OCI-LY1 (cell line): ENCODE measurements at regions not wholly inside any gene's neighbourhood (a gene's known extent, or its start where the extent isn't known, plus 50 kb on each side); places are given as distances from the start of the nearest gene placed in this dataset.

Experiments
- EZH2 ChIP-seq: fragments of 200-600 bp; sonication (generic), shearing (Covaris generic); IDR thresholded peaks from 2 replicates; pipeline ENCODE4 v1.8.0; 2017; ENCODE audit warnings: borderline replicate concordance, mixed run types, mild to moderate bottlenecking, antibody characterized with exemption, low read length, moderate library complexity, mixed read lengths
- TF ChIP-seq, protein P1 (sequence below): fragments of 200-600 bp; sonication (generic), shearing (Covaris generic); IDR thresholded peaks from 2 replicates; pipeline ENCODE4 v1.5.1; 2017; ENCODE audit warnings: mild to moderate bottlenecking, antibody characterized with exemption, low read length, moderate library complexity, mixed read lengths

GRCh38 chr14:87030197-87030596 is 962.8 kb downstream of the GALC start:
- TF ChIP-seq, protein P1, sequence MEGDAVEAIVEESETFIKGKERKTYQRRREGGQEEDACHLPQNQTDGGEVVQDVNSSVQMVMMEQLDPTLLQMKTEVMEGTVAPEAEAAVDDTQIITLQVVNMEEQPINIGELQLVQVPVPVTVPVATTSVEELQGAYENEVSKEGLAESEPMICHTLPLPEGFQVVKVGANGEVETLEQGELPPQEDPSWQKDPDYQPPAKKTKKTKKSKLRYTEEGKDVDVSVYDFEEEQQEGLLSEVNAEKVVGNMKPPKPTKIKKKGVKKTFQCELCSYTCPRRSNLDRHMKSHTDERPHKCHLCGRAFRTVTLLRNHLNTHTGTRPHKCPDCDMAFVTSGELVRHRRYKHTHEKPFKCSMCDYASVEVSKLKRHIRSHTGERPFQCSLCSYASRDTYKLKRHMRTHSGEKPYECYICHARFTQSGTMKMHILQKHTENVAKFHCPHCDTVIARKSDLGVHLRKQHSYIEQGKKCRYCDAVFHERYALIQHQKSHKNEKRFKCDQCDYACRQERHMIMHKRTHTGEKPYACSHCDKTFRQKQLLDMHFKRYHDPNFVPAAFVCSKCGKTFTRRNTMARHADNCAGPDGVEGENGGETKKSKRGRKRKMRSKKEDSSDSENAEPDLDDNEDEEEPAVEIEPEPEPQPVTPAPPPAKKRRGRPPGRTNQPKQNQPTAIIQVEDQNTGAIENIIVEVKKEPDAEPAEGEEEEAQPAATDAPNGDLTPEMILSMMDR: no peak
- no peak for TF ChIP-seq EZH2
